ENCODE measurements at regions not wholly inside any gene's neighbourhood (a gene's known extent, or its start where the extent isn't known, plus 50 kb on each side); places are given as distances from the start of the nearest gene placed in this dataset.
"Not testable (repeated sequence)": the region's sequence is repeated elsewhere in the genome, so short reads cannot be mapped to it uniquely, and the experiment has no call there.

GRCh38 chrX:129161108-129161507 is 362.2 kb downstream of the SMARCA1 start:
- FAIRE-seq, result no peak

GRCh38 chrX:129158505-129158904 is 364.8 kb downstream of the SMARCA1 start:
- FAIRE-seq, result no peak

GRCh38 chrX:129145840-129146272 is 377.4 kb downstream of the SMARCA1 start:
- FAIRE-seq, result no peak

GRCh38 chrX:129145385-129145784 is 377.9 kb downstream of the SMARCA1 start:
- no peak for FAIRE-seq

GRCh38 chrX:129144172-129145038 is 378.9 kb downstream of the SMARCA1 start:
- no peak for FAIRE-seq

GRCh38 chrX:129139837-129140598 is 383.3 kb downstream of the SMARCA1 start:
- FAIRE-seq, result no peak

GRCh38 chrX:129125122-129125914 is 398.0 kb downstream of the SMARCA1 start:
- FAIRE-seq, result no peak

- FAIRE-seq, result no peak
These were observed 399.5 kb downstream of the SMARCA1 start for GRCh38 chrX:129123795-129124194.

GRCh38 chrX:129116676-129117470 is 406.4 kb downstream of the SMARCA1 start:
- no peak for FAIRE-seq

GRCh38 chrX:129115935-129116334 is 407.4 kb downstream of the SMARCA1 start:
- FAIRE-seq, result no peak

- FAIRE-seq, result no peak
These were observed 408.2 kb downstream of the SMARCA1 start for GRCh38 chrX:129115104-129115503.

- no peak for FAIRE-seq
These were observed 412.1 kb downstream of the SMARCA1 start for GRCh38 chrX:129111081-129111798.

GRCh38 chrX:129108936-129109335 is 414.4 kb downstream of the SMARCA1 start:
- FAIRE-seq, result no peak

GRCh38 chrX:129099207-129099606 is 424.1 kb downstream of the SMARCA1 start:
- FAIRE-seq, result no peak

GRCh38 chrX:129097668-129098067 is 425.6 kb downstream of the SMARCA1 start:
- no peak for FAIRE-seq

- no peak for FAIRE-seq
These were observed 429.6 kb downstream of the SMARCA1 start for GRCh38 chrX:129093706-129094105.

GRCh38 chrX:129092757-129093156 is 430.5 kb downstream of the SMARCA1 start:
- no peak for FAIRE-seq

GRCh38 chrX:129092242-129092641 is 431.0 kb downstream of the SMARCA1 start:
- FAIRE-seq, result no peak

- FAIRE-seq, result no peak
These were observed 432.2 kb downstream of the SMARCA1 start for GRCh38 chrX:129091097-129091496.

GRCh38 chrX:129086802-129087201 is 436.5 kb downstream of the SMARCA1 start:
- no peak for FAIRE-seq

GRCh38 chrX:129084291-129084690 is 439.0 kb downstream of the SMARCA1 start:
- FAIRE-seq, result not testable (repeated sequence)

Measured in endometrium (tissue), 2 donors.